MM.1S (cell line): ENCODE measurements at regions not wholly inside any gene's neighbourhood (a gene's known extent, or its start where the extent isn't known, plus 50 kb on each side); places are given as distances from the start of the nearest gene placed in this dataset.

Experiments
- DNase-seq: peaks from one replicate; pipeline ENCODE4 v3.0.0-alpha.2; 2015
- H2AFZ ChIP-seq: fragments of 300-600 bp; sonication (generic); 2 replicates; pipeline ENCODE4 v1.6.0; 2016; ENCODE audit warnings: antibody characterized with exemption, low read length
- H3F3A ChIP-seq: fragments of 300-600 bp; sonication (generic); 2 replicates; pipeline ENCODE4 v1.6.1; 2016; ENCODE audit warnings: mild to moderate bottlenecking, antibody characterized with exemption, low read length, moderate library complexity, mixed read lengths; ENCODE audit not compliant: insufficient read depth
- H3K27ac ChIP-seq: fragments of 300-600 bp; sonication (generic); 2 replicates; pipeline ENCODE4 v1.5.1; 2016; ENCODE audit warnings: mild to moderate bottlenecking, low read length
- H3K27me3 ChIP-seq: fragments of 300-600 bp; sonication (generic); replicated peaks from 2 replicates; pipeline ENCODE4 v1.6.0; 2016; ENCODE audit warnings: low read length; ENCODE audit not compliant: insufficient read depth
- H3K36me3 ChIP-seq: fragments of 300-600 bp; sonication (generic); replicated peaks from 2 replicates; pipeline ENCODE4 v1.6.1; 2016; ENCODE audit warnings: mild to moderate bottlenecking, low read length, mixed read lengths; ENCODE audit not compliant: insufficient read depth
- H3K4me1 ChIP-seq: fragments of 300-600 bp; sonication (generic); 2 replicates; pipeline ENCODE4 v1.6.1; 2016; ENCODE audit warnings: low read length, mixed read lengths
- H3K4me2 ChIP-seq: fragments of 300-600 bp; sonication (generic); 2 replicates; pipeline ENCODE4 v1.6.0; 2016; ENCODE audit warnings: low read depth, low read length
- H3K4me3 ChIP-seq: fragments of 300-600 bp; sonication (generic); 2 replicates; pipeline ENCODE4 v1.5.1; 2016; ENCODE audit warnings: low read length, mixed read lengths
- H3K79me2 ChIP-seq: fragments of 300-600 bp; sonication (generic); 2 replicates; pipeline ENCODE4 v1.6.1; 2016; ENCODE audit warnings: mixed run types, low read length, mixed read lengths
- H3K9ac ChIP-seq: fragments of 300-600 bp; sonication (generic); 2 replicates; pipeline ENCODE4 v1.6.1; 2016; ENCODE audit warnings: low read length, mixed read lengths
- H3K9me2 ChIP-seq: fragments of 300-600 bp; sonication (generic); replicated peaks from 2 replicates; pipeline ENCODE4 v1.6.1; 2016; ENCODE audit warnings: mild to moderate bottlenecking, low read length, mixed read lengths; ENCODE audit not compliant: insufficient read depth
- H3K9me3 ChIP-seq: fragments of 300-600 bp; sonication (generic); replicated peaks from 2 replicates; pipeline ENCODE4 v1.6.1; 2016; ENCODE audit warnings: mild to moderate bottlenecking, low read length, mixed read lengths; ENCODE audit not compliant: insufficient read depth
- H4K20me1 ChIP-seq: fragments of 300-600 bp; sonication (generic); 2 replicates; pipeline ENCODE4 v1.6.1; 2016; ENCODE audit warnings: mild to moderate bottlenecking, low read length, moderate library complexity, mixed read lengths; ENCODE audit not compliant: insufficient read depth
- CTCF ChIP-seq: fragments of 300-600 bp; sonication (generic); IDR thresholded peaks from 2 replicates; pipeline ENCODE4 v1.5.1; 2016; ENCODE audit warnings: antibody characterized with exemption, low read length, mixed read lengths
- EZH2 ChIP-seq: fragments of 300-600 bp; sonication (generic); optimal IDR thresholded peaks from 2 replicates; pipeline ENCODE3; 2017; ENCODE audit warnings: low read depth, mild to moderate bottlenecking, antibody characterized with exemption, low read length, mixed read lengths
- EZH2phosphoT487 ChIP-seq: fragments of 300-600 bp; sonication (generic); IDR thresholded peaks from 2 replicates; pipeline ENCODE4 v1.6.1; 2018; ENCODE audit warnings: antibody characterized with exemption, low read length

- Histone ChIP-seq H3K36me3 (no peaks in the 10 kb centered on the region), H4K20me1 (no peaks in the 10 kb centered on the region), H3K27me3 (no peaks in the 10 kb centered on the region), H3K79me2 (no peaks in the 10 kb centered on the region), H3K4me1 (no peaks in the 10 kb centered on the region), H2AFZ (no peak overlapping the region), H3K4me2 (no peak overlapping the region), H3K27ac (no peak overlapping the region), H3K9ac (no peak overlapping the region), H3K9me2 (no peaks in the 10 kb centered on the region), H3F3A (no peaks in the 10 kb centered on the region), H3K9me3 (no peaks in the 10 kb centered on the region), H3K4me3 (no peak overlapping the region)
- no peak for DNase-seq
- TF ChIP-seq EZH2phosphoT487 (no peak), CTCF (no peak), EZH2 (no peak)
These were observed 140.2 kb upstream of the KLF6 start for GRCh38 chr10:3925184-3925583.

- Histone ChIP-seq H3K27me3 (no peaks in the 10 kb centered on the region), H2AFZ (no peak overlapping the region), H3F3A (no peaks in the 10 kb centered on the region), H3K9me3 (no peaks in the 10 kb centered on the region), H3K4me2 (no peak overlapping the region), H4K20me1 (no peaks in the 10 kb centered on the region), H3K9ac (no peak overlapping the region), H3K27ac (no peak overlapping the region), H3K4me3 (no peak overlapping the region), H3K79me2 (no peaks in the 10 kb centered on the region), H3K4me1 (no peaks in the 10 kb centered on the region), H3K36me3 (no peaks in the 10 kb centered on the region), H3K9me2 (no peaks in the 10 kb centered on the region)
- DNase-seq = no peak
- TF ChIP-seq EZH2 (no peak), EZH2phosphoT487 (no peak), CTCF (no peak)
These were observed 139.3 kb upstream of the KLF6 start for GRCh38 chr10:3924344-3924743.

GRCh38 chr10:3923033-3923432, 138.0 kb upstream of the KLF6 start:
- no peak overlapping the region for H3K4me2 ChIP-seq
- no peak for TF ChIP-seq EZH2phosphoT487
- no peak for TF ChIP-seq CTCF
- TF ChIP-seq EZH2 = no peak
- no peak for DNase-seq
- no peaks in the 10 kb centered on the region for H3K4me1 ChIP-seq
- H3K9ac ChIP-seq = no peak overlapping the region
- no peak overlapping the region for H3K27ac ChIP-seq
- no peaks in the 10 kb centered on the region for H3K36me3 ChIP-seq
- H3K4me3 ChIP-seq = no peak overlapping the region
- no peaks in the 10 kb centered on the region for H3K27me3 ChIP-seq
- no peaks in the 10 kb centered on the region for H3K9me3 ChIP-seq
- H3F3A ChIP-seq = no peaks in the 10 kb centered on the region
- H3K9me2 ChIP-seq = no peaks in the 10 kb centered on the region
- no peak overlapping the region for H2AFZ ChIP-seq
- no peaks in the 10 kb centered on the region for H3K79me2 ChIP-seq
- no peaks in the 10 kb centered on the region for H4K20me1 ChIP-seq
